Left lung (tissue), 4 donors: ENCODE measurements at regions not wholly inside any gene's neighbourhood (a gene's known extent, or its start where the extent isn't known, plus 50 kb on each side); places are given as distances from the start of the nearest gene placed in this dataset.

Experiments used
- ATAC-seq: fragments of 200-7000 bp; cut with Tn5 transposase; one replicate; pipeline ENCODE4 v1.9.1; 2020; ENCODE audit warnings: moderate library complexity
- DNase-seq, 4 donors: peaks; one replicate each; pipeline ENCODE4 v3.0.0-alpha.2; 2013 to 2020
- H3K27ac ChIP-seq, 2 donors: fragments of 200-600 bp; sonication (generic) in 1 of 2; one replicate each; pipeline versions ENCODE4 v1.5.0 to v1.8.0; 2020 to 2021
- H3K27me3 ChIP-seq, 2 donors: fragments of 200-600 bp; sonication (generic) in 1 of 2; one replicate each; pipeline versions ENCODE4 v1.5.0 to v1.8.0; 2020 to 2021
- H3K36me3 ChIP-seq, 2 donors: fragments of 200-600 bp; sonication (generic) in 1 of 2; one replicate each; pipeline versions ENCODE4 v1.5.0 to v1.8.0; 2020 to 2021
- H3K4me1 ChIP-seq, 2 donors: fragments of 200-600 bp; one replicate each; pipeline ENCODE4 v1.8.0; 2021
- H3K4me3 ChIP-seq, 2 donors: fragments of 200-600 bp; sonication (generic) in 1 of 2; one replicate each; pipeline versions ENCODE4 v1.5.0 to v1.8.0; 2020 to 2021; ENCODE audit warnings: mild to moderate bottlenecking in 1 of 2
- H3K9me3 ChIP-seq, 2 donors: fragments of 200-600 bp; sonication (generic) in 1 of 2; one replicate each; pipeline versions ENCODE4 v1.5.0 to v1.8.0; 2020 to 2021
- CTCF ChIP-seq, 2 donors: fragments of 200-600 bp; sonication (generic) in 1 of 2; IDR thresholded peaks; one replicate each; pipeline versions ENCODE4 v1.5.0 to v1.8.0; 2021; ENCODE audit warnings: antibody characterized with exemption in 2 of 2
- intact Hi-C, 2 donors: fragments of 100-400 bp; cut with DNase I; formaldehyde crosslinking; loops; one replicate each; pipeline versions ENCODE4 v1.11.2 to v1.14.2; 2022
- donor health status: DM: no; HTN: yes; CAD: no.
- donor health status: DM: no; HTN: no; CAD: no.

- Histone ChIP-seq H3K4me3 (no peak overlapping the region), H3K36me3 (no peaks in the 10 kb centered on the region), H3K27me3 (no peaks in the 10 kb centered on the region), H3K27ac (no peak overlapping the region), H3K4me1 (no peaks in the 10 kb centered on the region), H3K9me3 (peaks cover 0 to 4% of the 10 kb centered on the region in 2 donors)
- no peak for ATAC-seq
- DNase-seq, result no peak
- intact Hi-C loops, result no loop called here
- TF ChIP-seq CTCF (IDR thresholded peaks at IDR 0.05), result no peak
Measured at GRCh38 chr12:42686514-42687172, 97.1 kb upstream of the PRICKLE1 start.

GRCh38 chr12:42684802-42685071 lies 95.2 kb upstream of the PRICKLE1 start:
- no peaks in the 10 kb centered on the region for H3K9me3 ChIP-seq
- TF ChIP-seq CTCF (IDR thresholded peaks at IDR 0.05), result no peak
- H3K4me1 ChIP-seq, result no peaks in the 10 kb centered on the region
- ATAC-seq (no peak), DNase-seq (no peak)
- no peak overlapping the region for H3K4me3 ChIP-seq
- intact Hi-C loops, result no loop called here
- H3K27me3 ChIP-seq, result no peaks in the 10 kb centered on the region
- H3K27ac ChIP-seq, result no peak overlapping the region
- no peaks in the 10 kb centered on the region for H3K36me3 ChIP-seq

GRCh38 chr12:42683933-42684801 lies 94.6 kb upstream of the PRICKLE1 start:
- peak; percentile 39 for ATAC-seq
- intact Hi-C loops, result no loop called here
- no peak for TF ChIP-seq CTCF (IDR thresholded peaks at IDR 0.05)
- DNase-seq, result no peak
- Histone ChIP-seq H3K4me1 (no peaks in the 10 kb centered on the region), H3K4me3 (no peak overlapping the region), H3K36me3 (no peaks in the 10 kb centered on the region), H3K27me3 (no peaks in the 10 kb centered on the region), H3K9me3 (no peaks in the 10 kb centered on the region), H3K27ac (no peak overlapping the region)

GRCh38 chr12:42683266-42683665 lies 93.7 kb upstream of the PRICKLE1 start:
- DNase-seq (no peak), ATAC-seq (no peak)
- no peaks in the 10 kb centered on the region for H3K9me3 ChIP-seq
- no peak for TF ChIP-seq CTCF (IDR thresholded peaks at IDR 0.05)
- H3K27me3 ChIP-seq, result no peaks in the 10 kb centered on the region
- no peaks in the 10 kb centered on the region for H3K36me3 ChIP-seq
- no peak overlapping the region for H3K27ac ChIP-seq
- no peaks in the 10 kb centered on the region for H3K4me1 ChIP-seq
- intact Hi-C loops, result no loop called here
- no peak overlapping the region for H3K4me3 ChIP-seq

GRCh38 chr12:42679466-42679865 lies 89.9 kb upstream of the PRICKLE1 start:
- no peak overlapping the region for H3K27ac ChIP-seq
- no peaks in the 10 kb centered on the region for H3K9me3 ChIP-seq
- ATAC-seq (no peak), DNase-seq (no peak)
- no peaks in the 10 kb centered on the region for H3K27me3 ChIP-seq
- no peak overlapping the region for H3K4me3 ChIP-seq
- no peak for TF ChIP-seq CTCF (IDR thresholded peaks at IDR 0.05)
- intact Hi-C loops, result no loop called here
- no peaks in the 10 kb centered on the region for H3K4me1 ChIP-seq
- H3K36me3 ChIP-seq, result no peaks in the 10 kb centered on the region
